HG03045 (cell line): ENCODE measurements at regions not wholly inside any gene's neighbourhood (a gene's known extent, or its start where the extent isn't known, plus 50 kb on each side); places are given as distances from the start of the nearest gene placed in this dataset.
"Not testable (repeated sequence)": the region's sequence is repeated elsewhere in the genome, so short reads cannot be mapped to it uniquely, and the experiment has no call there.

ENCODE experiments used
- ATAC-seq: cut with Tn5 transposase; IDR thresholded peaks from one replicate; pipeline ENCODE4 v1.9.1; 2021; ENCODE audit warnings: mild to moderate bottlenecking, moderate library complexity; ENCODE audit not compliant: unreplicated experiment

GRCh38 chr1:66424530-66424929 is 109.4 kb upstream of the SGIP1 start:
- ATAC-seq, result not testable (repeated sequence)

DNA sequence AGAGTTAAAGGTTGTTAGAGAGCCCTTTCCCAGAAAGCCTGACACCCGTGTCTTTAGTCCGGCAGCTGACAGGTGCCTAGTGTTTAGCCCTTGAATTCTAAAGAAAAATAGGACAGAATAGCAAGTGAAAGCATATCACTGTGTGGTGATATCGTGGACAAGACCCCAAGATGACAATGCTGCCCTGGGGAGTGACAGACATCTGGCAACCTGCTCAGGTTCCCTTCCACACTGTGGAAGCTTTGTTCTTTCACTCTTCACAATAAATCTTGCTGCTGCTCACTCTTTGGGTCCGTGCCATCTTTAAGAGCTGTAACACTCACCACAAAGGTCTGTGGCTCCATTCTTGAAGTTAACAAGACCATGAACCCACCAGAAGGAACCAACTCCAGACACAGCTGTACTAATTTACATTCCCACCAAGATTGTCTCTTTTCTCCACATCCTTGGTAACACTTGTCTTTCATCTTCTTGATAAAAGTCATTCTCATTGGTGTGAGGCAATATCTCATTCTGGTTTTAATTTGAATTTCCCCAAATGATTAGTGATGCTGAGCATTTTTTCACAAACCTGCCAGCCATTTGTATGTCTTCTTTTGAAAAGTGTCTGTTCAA is 107.6 kb upstream of the SGIP1 start:
- ATAC-seq, result no peak

- ATAC-seq, result not testable (repeated sequence)
Observed at GRCh38 chr1:66430815-66431214, 103.1 kb upstream of the SGIP1 start.

DNA sequence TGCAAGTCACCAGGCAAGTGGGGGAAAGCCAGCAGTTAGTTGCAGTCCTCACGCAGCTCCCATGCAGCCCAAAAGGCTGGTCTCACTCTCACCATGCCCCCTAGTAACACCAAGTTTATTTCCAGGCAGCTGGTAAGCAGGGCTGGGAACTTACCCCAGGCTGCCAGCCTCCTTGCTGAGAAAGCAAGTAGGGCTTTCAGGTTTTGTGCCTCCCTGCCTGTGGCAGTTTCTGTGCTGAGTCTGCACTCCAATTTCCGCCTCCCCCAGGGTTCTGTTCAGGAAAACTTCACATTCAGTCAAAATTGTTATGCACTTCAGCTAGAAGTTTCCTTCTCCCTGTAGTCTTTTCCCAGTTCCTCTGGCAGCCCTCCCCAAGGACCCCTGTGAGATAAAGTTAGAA is 102.0 kb upstream of the SGIP1 start:
- no peak for ATAC-seq

DNA sequence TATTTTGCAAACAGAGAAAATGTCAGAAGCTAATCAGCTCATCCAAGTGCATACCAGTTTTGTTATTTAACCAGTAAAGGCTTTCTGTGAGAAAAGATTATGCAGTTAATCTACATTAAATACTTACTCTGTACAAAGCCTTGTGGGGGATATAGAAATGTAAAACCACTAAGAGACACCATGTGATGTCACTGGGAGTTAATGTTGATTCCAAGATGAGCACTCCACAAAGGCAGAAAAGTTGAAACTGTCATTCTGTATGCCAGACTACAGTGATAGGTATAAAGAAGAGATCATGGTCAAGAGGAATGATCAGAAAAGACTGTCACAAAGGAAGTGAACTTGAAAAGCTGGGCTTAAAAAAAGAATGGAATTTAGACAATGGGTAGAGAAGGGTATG is 100.3 kb upstream of the SGIP1 start:
- ATAC-seq, result no peak

- no peak for ATAC-seq
Observed at GRCh38 chr1:66434096-66434495, 99.9 kb upstream of the SGIP1 start.

DNA sequence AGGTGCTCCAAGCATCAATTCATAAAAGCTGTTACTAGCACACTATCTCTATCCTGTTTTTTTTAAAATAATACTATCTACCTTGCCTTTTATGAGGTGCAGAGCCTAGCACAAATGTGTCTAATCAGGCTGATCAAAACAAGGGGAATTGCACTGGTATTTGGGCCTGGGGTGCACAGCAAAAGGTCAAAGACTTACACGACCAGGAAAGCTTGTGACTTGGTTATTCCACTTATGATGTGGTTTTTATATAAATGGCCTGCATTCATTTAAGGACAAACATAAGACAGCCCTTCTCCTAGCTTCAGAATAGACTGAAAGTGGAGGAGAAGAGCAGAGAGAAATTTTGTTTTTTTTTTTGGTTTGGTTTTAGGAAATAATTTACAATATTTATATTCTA is 98.4 kb upstream of the SGIP1 start:
- no peak for ATAC-seq

GRCh38 chr1:66436378-66437135 is 97.4 kb upstream of the SGIP1 start:
- ATAC-seq, result peak; percentile 64

DNA sequence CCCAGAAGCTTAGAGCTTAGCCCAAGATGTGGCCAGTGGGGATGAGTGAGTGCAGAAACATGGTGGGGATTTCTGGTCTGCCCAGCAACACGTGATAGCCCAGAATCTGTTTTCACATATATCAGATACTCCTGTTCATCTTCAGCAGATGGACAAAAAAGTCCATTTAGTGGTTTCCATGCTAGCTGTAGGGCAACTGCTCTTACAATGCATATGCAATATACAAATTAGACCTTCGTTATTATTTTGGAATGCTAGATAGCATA is 96.9 kb upstream of the SGIP1 start:
- ATAC-seq, result no peak

DNA sequence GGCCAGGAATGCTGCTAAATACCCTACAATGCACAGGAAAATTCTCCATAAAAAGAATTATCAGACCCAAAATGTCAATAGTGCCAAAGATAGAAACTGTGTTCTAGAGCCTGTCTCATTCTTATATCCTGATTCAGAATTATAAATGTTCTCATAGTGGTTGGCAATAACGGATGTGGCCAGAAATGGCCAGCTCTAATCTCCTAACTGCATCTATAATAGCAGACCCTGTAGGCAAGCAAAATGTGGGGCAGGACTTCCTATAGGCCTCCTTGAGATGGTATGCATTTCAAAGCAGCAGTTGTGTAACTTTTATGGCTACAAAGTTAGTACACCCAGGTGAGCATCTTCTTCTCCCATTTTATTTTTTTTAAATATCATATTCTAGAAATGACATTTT is 95.9 kb upstream of the SGIP1 start:
- ATAC-seq, result no peak

DNA sequence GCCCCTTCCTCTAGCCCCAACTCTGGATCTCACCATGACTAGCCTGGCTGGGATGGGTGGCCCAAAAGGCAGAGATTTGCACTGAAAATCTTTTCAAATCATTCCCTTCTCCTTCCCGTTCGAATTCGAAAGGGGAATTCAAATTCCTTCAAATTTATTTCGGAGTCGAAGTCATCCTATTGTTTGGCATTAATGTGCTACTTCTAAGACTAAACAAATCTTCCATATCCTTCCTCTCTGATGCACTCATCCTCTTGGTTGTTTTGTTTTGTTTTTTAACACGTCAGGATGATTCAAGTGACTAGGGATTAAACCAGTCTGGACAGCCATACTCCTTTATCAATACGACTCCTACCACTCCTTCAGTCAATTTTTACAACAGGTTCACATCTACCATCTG is 95.5 kb upstream of the SGIP1 start:
- peak; percentile 3 for ATAC-seq

GRCh38 chr1:66439031-66439740 is 94.8 kb upstream of the SGIP1 start:
- peak; percentile 59 for ATAC-seq

DNA sequence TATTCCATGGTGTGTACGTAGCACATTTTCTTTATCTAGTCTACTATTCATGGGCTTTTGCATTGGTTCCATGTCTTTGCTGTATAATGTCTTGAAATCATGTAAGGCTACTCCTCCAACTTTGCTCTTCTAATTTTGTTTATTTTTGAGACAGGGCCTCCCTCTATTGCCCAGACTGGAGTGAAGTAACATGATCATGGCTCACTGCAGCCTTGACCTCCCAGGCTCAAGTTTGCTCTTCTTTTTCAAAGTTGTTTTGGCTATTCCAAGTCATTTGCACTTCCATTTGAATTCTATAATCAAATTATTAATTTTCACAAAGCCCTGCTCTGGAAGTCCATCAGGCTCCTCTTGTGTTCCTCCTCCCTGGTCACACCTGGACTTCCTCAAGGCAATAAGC is 90.2 kb upstream of the SGIP1 start:
- no peak for ATAC-seq

DNA sequence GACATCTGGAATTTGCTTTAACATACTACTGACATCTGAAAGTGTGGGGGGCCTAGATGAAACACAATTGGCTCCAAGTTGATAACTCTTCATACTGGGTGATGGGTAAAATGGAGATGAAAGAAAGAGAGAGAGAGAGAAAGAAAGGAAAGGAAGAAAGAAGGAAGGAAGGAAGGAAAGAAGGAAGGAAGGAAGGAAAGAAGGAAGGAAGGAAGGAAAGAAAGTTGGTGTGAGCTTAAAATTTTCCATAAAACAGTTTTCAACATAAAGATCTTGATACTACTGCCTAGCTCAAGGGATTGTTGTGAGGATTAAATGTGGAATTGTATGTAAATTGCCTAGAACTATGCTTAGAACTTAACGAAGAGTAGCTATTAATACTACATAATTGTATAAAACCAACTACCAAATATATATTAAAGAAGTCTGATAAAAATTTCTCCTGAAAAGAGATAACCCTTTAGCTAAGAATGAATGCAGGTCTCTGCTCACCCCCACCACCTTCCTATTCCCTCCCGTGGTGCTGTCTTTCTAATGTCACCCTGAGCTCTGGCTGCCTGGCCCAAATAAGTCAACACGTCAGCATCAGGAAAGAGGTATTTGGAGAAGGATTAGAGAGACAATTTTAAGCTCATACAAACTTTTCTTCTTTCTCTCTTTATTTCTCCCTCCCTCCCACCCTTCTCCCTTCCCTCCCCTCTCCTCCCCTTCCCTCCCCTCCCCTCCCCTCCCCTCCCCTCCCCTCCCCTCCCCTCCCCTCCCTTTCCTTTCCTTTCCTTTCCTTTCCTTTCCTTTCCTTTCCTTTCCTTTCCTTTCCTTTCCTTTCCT is 89.3 kb upstream of the SGIP1 start:
- no peak for ATAC-seq

DNA sequence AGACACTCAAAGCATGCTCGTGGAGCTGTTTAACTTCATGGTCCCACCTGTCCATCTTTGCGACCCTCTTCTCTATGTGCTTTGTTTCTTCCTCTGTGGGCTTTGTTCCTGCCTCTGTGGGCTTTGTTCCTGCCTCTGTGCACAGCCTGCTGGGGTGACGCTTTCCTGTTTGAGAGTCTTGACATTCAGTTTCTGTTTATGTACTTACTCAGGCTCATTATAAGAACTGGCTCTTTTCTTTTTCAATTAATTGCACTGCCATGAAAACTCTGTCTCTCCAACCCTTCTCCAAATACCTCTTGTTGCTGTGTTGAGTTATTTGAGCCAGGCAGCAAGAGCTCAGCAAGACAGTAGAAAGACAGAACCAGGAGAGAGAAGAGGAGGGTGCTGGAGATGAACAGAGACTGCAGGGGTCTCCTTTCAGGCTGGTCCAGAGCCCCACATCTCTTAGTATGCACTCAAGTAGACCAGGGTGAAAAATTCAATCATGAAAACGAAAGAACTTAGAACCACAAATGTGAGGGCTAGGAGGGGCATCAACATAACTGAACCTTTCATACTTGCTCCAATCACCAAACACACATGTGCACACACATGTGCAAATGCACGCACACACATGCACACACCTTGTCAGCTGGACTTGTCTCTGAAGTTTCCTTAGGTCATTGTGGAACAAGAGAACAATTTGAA is 88.3 kb upstream of the SGIP1 start:
- peak; percentile 72 for ATAC-seq

GRCh38 chr1:66446261-66447001 is 87.5 kb upstream of the SGIP1 start:
- ATAC-seq, result peak; percentile 54

- no peak for ATAC-seq
Observed at GRCh38 chr1:66450043-66450514, 83.9 kb upstream of the SGIP1 start.

DNA sequence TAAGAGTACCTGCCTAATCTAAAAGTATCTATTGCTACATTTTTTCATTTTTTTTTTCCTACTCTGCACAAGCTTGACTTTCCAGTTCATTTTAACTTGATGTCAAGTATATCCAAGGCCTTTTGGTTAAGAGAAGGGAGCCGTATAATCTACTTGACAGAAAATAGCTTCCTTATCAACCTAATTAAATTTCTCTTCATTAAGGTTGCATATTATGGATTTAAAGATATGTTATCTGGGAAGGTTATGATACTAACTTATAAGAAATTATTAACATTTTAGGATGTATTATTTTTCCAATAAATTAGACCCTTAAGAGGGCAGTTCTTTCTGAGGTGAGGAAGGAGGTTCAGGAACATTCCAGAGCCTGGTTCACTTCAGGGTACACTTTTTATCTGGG is 83.1 kb upstream of the SGIP1 start:
- no peak for ATAC-seq

DNA sequence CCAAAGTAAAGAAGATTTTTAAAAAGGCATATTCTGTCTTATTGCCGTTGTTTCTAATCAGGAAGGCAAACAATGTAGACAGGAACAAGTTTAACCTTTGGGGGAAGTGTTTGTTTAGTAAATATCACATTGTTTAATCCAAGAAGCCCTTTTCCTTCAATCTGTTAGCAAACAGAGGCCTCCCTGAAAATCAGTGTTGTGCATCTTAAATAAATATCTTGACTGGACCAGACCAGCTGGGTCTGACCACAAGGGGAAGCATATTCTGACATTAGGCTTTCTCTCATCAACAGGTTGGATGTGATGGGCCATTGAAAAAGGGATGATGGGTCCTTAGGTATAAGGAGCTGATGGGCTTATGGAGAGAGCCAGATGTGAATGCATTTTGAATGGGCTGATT is 81.8 kb upstream of the SGIP1 start:
- ATAC-seq, result no peak

DNA sequence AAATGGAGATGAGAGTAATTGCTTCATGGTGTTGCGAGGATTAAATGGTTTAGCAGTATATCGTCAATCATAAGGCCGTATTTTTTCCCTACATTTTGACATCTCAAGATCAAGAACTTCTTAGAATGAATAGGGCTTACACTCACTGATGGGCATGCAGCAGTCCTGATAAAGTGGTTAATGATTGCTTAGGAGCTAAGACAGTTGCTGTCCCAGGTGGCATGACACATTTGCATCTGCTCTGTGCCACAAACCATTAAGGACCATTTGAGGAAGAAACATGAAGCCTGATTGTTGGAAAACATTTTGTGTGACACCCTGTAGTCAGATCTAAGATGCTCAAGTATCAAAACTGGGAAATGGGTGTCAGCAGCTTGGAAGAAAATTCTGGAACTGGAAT is 81.0 kb upstream of the SGIP1 start:
- ATAC-seq, result no peak
